OCI-LY3 (cell line): ENCODE measurements at regions not wholly inside any gene's neighbourhood (a gene's known extent, or its start where the extent isn't known, plus 50 kb on each side); places are given as distances from the start of the nearest gene placed in this dataset.

ENCODE experiments used
- H2AFZ ChIP-seq: fragments of 200-600, 300-600 bp; shearing (Covaris generic); 2 replicates; pipeline ENCODE4 v1.6.0; 2014; ENCODE audit warnings: antibody characterized with exemption, low read depth, low read length
- H3K27ac ChIP-seq: fragments of 200-600, 300-600 bp; sonication (generic); 2 replicates; pipeline ENCODE4 v1.5.1; 2014; ENCODE audit warnings: mild to moderate bottlenecking, low read length, moderate library complexity, mixed read lengths
- H3K27me3 ChIP-seq: fragments of 200-600, 300-600 bp; sonication (generic); 2 replicates; pipeline ENCODE4 v1.6.1; 2014; ENCODE audit warnings: low read depth, low read length, mixed read lengths
- H3K36me3 ChIP-seq: fragments of 200-600, 300-600 bp; sonication (generic); replicated peaks from 2 replicates; pipeline ENCODE3; 2014; ENCODE audit warnings: low read depth, low read length, mixed read lengths
- H3K4me1 ChIP-seq: fragments of 300-600, 200-600 bp; sonication (generic); 2 replicates; pipeline ENCODE4 v1.6.1; 2014; ENCODE audit warnings: low read length, mixed read lengths
- H3K4me2 ChIP-seq: fragments of 200-600, 300-600 bp; sonication (generic); 2 replicates; pipeline ENCODE4 v1.6.1; 2014; ENCODE audit warnings: low read length, mixed read lengths
- H3K4me3 ChIP-seq: fragments of 300-600, 200-600 bp; sonication (generic); 2 replicates; pipeline ENCODE4 v1.5.1; 2014; ENCODE audit warnings: antibody characterized with exemption, mild to moderate bottlenecking, low read length, moderate library complexity
- H3K79me2 ChIP-seq: fragments of 300-600, 200-600 bp; shearing (Covaris generic); 2 replicates; pipeline ENCODE4 v1.6.1; 2014; ENCODE audit warnings: mild to moderate bottlenecking, low read length, mixed read lengths
- H3K9ac ChIP-seq: fragments of 300-600, 200-600 bp; shearing (Covaris generic); 2 replicates; pipeline ENCODE4 v1.6.0; 2014; ENCODE audit warnings: mild to moderate bottlenecking, low read length, moderate library complexity
- H3K9me3 ChIP-seq: fragments of 200-600, 300-600 bp; shearing (Covaris generic); 2 replicates; pipeline ENCODE4 v1.6.1; 2014; ENCODE audit warnings: low read length, mixed read lengths; ENCODE audit not compliant: insufficient read depth
- H4K20me1 ChIP-seq: fragments of 200-600, 300-600 bp; sonication (generic); 2 replicates; pipeline ENCODE4 v1.6.1; 2016; ENCODE audit warnings: low read length, mixed read lengths; ENCODE audit not compliant: insufficient read depth
- EZH2phosphoT487 ChIP-seq: fragments of 200-600 bp; shearing (Covaris generic); IDR thresholded peaks from 2 replicates; pipeline ENCODE4 v1.6.1; 2018; ENCODE audit warnings: antibody characterized with exemption, mixed run types, low read depth
- TF ChIP-seq, protein P1 (sequence below): fragments of 200-600, 300-600 bp; sonication (generic); IDR thresholded peaks from 2 replicates; pipeline ENCODE4 v1.5.1; 2014; ENCODE audit warnings: antibody characterized with exemption, low read length, low read depth

DNA sequence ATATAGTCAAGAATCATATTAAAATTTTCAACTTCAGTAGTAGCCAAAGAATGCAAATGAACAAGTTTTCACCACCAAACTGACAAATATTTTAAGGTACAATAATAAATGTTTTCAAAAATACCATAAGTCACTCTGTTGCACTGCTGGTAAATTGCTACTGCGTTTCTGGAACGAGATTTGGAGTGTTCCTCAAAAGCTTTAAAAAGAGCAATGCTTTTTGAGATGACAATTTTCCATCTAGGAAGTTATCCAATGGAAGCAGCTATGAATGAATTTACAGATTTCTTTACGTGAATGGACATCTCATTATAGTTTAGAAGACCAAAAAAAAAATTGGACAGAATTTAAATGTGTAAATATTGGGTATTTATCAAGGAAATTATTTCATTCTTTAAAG lies 173.2 kb upstream of the OR13F1 start:
- H3K9me3 ChIP-seq = peaks cover 3% of the 10 kb centered on the region; the same call in 1 of the 2 replicates
- no peak overlapping the region for H3K4me2 ChIP-seq
- no peaks in the 10 kb centered on the region for H4K20me1 ChIP-seq
- TF ChIP-seq, protein P1, sequence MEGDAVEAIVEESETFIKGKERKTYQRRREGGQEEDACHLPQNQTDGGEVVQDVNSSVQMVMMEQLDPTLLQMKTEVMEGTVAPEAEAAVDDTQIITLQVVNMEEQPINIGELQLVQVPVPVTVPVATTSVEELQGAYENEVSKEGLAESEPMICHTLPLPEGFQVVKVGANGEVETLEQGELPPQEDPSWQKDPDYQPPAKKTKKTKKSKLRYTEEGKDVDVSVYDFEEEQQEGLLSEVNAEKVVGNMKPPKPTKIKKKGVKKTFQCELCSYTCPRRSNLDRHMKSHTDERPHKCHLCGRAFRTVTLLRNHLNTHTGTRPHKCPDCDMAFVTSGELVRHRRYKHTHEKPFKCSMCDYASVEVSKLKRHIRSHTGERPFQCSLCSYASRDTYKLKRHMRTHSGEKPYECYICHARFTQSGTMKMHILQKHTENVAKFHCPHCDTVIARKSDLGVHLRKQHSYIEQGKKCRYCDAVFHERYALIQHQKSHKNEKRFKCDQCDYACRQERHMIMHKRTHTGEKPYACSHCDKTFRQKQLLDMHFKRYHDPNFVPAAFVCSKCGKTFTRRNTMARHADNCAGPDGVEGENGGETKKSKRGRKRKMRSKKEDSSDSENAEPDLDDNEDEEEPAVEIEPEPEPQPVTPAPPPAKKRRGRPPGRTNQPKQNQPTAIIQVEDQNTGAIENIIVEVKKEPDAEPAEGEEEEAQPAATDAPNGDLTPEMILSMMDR = no peak
- TF ChIP-seq EZH2phosphoT487 = no peak
- no peaks in the 10 kb centered on the region for H3K36me3 ChIP-seq
- H3K9ac ChIP-seq = no peak overlapping the region
- H3K4me3 ChIP-seq = no peak overlapping the region
- no peak overlapping the region for H3K27ac ChIP-seq
- no peaks in the 10 kb centered on the region for H3K27me3 ChIP-seq
- no peak overlapping the region for H2AFZ ChIP-seq
- no peaks in the 10 kb centered on the region for H3K4me1 ChIP-seq
- no peaks in the 10 kb centered on the region for H3K79me2 ChIP-seq

DNA sequence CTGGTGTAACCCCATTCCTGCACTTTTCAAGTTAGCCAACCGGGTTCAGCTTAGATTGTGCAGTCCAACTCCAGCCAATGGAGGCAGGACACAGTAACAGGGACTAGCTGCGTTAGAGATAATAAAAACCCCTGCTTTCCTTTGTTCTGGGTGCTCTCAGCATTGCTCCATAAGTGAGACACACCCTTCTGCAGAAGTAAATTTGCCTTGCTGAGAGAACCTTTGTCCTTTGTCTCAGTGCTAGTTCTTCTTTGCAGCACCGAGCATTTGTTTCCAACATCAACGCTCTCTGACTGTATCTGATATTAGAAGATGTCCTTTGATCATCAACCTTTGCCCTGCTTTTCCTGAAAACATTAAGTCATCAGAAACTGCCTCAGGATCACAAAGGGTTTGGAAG lies 169.5 kb upstream of the OR13F1 start:
- no peak overlapping the region for H3K27ac ChIP-seq
- H3K36me3 ChIP-seq = no peaks in the 10 kb centered on the region
- H3K4me3 ChIP-seq = no peak overlapping the region
- no peaks in the 10 kb centered on the region for H4K20me1 ChIP-seq
- H3K9me3 ChIP-seq = peaks cover 3% of the 10 kb centered on the region; the same call in 1 of the 2 replicates
- no peaks in the 10 kb centered on the region for H3K27me3 ChIP-seq
- no peak overlapping the region for H3K4me2 ChIP-seq
- no peak overlapping the region for H2AFZ ChIP-seq
- TF ChIP-seq, protein P1 = no peak
- H3K9ac ChIP-seq = no peak overlapping the region
- H3K79me2 ChIP-seq = no peaks in the 10 kb centered on the region
- no peaks in the 10 kb centered on the region for H3K4me1 ChIP-seq

DNA sequence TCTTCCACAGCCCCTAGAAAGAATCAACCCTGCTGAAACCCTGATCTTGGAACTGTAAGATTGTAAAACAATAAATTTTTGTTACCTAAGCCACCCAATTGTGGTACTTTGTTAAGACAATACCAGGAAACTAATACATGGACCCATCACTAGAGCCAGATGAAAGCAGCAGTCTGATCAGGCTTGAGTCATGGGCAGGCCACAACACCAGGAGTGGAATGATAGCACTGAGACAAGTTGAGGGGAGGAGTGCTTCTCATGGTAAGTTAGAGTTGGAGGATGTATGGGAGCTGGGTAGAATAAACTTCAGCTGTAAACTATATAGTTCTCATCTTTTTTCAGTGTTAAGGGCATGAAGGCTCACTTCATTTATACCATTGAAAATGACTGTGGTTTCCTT lies 164.4 kb upstream of the OR13F1 start:
- no peaks in the 10 kb centered on the region for H4K20me1 ChIP-seq
- H3K9ac ChIP-seq = no peak overlapping the region
- H3K4me2 ChIP-seq = no peak overlapping the region
- no peak overlapping the region for H3K27ac ChIP-seq
- TF ChIP-seq, protein P1 = no peak
- no peak for TF ChIP-seq EZH2phosphoT487
- no peaks in the 10 kb centered on the region for H3K79me2 ChIP-seq
- no peaks in the 10 kb centered on the region for H3K27me3 ChIP-seq
- H3K4me3 ChIP-seq = no peak overlapping the region
- no peaks in the 10 kb centered on the region for H3K36me3 ChIP-seq
- peaks cover under 1% of the 10 kb centered on the region; the same call in 1 of the 2 replicates for H3K9me3 ChIP-seq
- H3K4me1 ChIP-seq = no peaks in the 10 kb centered on the region
- no peak overlapping the region for H2AFZ ChIP-seq

DNA sequence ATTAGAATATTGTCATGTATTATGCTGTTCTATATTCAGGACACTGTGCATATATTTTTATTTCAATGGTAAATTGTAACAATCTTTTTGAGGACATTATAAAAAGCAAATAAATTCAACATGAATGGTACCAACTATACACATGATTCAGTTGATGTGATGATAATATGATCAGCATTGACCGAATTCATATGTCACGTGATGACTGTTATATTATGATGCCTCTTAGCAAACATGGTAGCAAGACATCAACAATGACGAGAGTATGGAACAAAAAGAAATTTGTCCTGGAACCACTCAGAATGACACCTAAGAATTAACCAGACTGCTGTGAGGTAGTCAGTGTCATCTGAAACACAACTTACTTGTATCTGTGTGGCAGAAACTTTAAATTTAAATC lies 161.5 kb upstream of the OR13F1 start:
- no peaks in the 10 kb centered on the region for H3K9me3 ChIP-seq
- no peak overlapping the region for H3K4me3 ChIP-seq
- H3K4me1 ChIP-seq = no peaks in the 10 kb centered on the region
- H4K20me1 ChIP-seq = no peaks in the 10 kb centered on the region
- no peak overlapping the region for H2AFZ ChIP-seq
- no peak overlapping the region for H3K4me2 ChIP-seq
- H3K36me3 ChIP-seq = no peaks in the 10 kb centered on the region
- H3K27ac ChIP-seq = no peak overlapping the region
- H3K79me2 ChIP-seq = no peaks in the 10 kb centered on the region
- H3K27me3 ChIP-seq = no peaks in the 10 kb centered on the region
- TF ChIP-seq EZH2phosphoT487 = no peak
- TF ChIP-seq, protein P1 = no peak
- no peak overlapping the region for H3K9ac ChIP-seq
